HG02885 (cell line): ENCODE measurements at regions not wholly inside any gene's neighbourhood (a gene's known extent, or its start where the extent isn't known, plus 50 kb on each side); places are given as distances from the start of the nearest gene placed in this dataset.

Experiments used
- ATAC-seq: cut with Tn5 transposase; IDR thresholded peaks from one replicate; pipeline ENCODE4 v1.9.1; 2021; ENCODE audit warnings: mild to moderate bottlenecking; ENCODE audit not compliant: unreplicated experiment, poor library complexity

DNA sequence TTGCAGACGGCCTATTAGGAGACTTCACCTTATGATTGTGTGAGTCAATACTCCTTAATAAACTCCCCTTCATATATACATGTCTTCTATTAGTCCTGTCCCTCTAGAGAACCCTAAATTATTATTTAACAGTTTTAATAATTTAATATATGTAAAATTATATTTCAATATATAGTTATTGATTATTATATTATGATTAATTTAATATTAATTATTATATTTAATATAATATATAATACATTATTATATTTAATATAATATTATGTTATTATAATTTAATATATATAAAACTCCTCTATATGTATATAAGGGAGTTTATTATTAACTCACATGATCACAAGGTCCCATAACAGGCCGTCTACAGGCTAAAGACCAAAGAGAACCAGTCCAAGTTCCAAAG lies 533.2 kb downstream of the ARAP2 start:
- ATAC-seq = no peak

DNA sequence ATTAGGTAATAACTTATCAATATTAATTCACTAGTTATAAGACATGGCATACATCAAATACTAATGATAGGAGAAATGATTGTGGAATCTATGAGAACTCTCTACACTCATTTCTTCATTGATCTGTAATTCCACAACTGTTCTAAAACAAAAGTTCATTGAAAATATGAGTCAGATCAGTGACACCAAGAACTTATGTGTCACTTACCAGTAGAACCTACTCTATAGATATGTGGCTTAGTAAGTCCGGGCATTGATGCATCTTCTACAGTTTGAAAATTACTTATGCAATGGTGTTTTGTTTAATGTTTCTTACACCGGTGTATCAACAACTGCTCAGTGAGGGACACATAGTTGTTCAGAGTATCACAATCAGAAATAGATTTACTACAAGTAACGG lies 520.3 kb downstream of the ARAP2 start:
- no peak for ATAC-seq

DNA sequence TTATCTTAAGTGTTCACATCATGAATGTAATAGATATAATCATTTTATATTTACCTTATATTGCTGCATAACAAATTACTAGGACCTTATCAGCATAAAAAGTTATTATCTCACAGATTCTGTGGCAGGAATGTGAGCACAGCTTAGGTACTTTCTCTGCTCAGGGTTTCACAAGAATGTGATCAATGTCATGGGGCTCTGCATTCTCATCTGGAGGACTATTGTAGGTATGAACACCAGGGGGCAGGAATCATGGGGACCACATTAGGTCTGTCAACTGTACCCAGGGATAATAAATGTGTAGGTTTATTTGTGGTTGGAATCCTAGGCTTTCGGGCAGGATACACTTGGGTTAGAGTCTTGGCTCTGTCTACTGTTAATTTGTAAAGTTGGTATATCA lies 519.2 kb downstream of the ARAP2 start:
- peak; percentile 58 for ATAC-seq

DNA sequence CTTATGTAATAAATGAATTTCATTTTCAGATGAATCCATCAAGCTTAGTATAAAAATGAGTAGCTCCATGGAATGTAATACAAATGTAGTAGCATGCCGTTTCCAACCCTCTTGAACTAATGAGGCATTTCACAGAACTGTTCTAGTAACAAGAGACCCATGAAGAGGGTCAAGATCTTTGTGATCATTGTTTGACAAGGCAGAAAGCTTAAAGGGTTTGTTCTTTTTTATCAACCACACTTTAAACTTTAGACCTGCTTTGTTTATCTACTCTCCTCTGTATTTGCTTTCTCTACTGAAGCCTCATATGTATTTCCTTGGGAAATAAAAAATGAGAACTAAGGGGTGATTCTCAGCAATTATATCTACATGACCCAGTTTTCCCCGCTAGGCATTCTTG lies 513.9 kb downstream of the ARAP2 start:
- no peak for ATAC-seq

DNA sequence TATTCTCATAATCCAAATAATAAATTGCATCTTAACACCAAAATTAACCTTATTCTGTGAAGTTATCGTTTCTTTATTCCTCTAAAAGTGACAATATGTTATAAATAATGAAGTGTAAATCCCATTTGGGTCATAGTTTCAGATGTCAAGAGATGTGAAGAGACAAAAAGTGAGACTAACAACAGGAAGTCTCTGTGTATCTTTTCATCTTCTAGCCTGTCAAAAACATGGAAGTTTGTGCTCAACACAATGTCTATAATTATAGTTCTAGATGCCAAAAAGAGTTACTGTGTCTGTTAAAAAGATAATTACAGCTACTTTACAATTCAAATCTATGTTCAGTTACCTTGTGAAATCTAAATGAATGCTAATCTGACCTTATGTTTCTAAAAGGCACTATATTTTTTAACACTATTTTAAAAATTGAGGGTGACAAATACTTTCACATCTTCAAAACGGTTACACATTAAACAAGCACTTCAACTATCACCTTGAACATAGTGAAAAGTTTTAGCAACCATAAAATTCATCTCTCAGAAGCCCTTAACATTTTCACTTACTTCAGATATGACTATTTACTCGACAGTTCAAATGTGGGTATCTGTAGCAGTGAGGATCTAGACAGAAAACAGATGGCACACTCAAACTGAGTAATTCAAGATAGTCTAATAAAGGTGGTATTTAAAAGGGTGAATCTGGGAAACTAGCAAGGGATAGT lies 509.8 kb downstream of the ARAP2 start:
- ATAC-seq = no peak

DNA sequence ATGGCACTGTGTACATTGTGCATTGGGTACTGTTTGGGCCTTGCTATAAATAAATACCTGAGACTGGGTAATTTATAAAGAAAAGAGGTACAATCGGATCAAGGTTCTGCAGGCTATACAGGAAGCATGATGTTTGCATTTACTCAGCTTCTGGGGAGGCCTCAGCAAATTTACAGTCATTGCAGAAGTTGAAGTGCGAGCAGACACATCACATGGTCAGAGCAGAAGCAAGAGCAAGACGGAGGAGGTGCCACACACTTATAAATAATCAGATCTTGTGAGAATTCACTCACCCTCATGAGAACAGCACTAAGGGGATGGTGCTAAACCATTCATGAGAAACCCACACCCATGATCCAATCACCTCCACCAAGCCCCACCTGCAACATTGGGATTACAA lies 505.0 kb downstream of the ARAP2 start:
- ATAC-seq = peak; percentile 34

DNA sequence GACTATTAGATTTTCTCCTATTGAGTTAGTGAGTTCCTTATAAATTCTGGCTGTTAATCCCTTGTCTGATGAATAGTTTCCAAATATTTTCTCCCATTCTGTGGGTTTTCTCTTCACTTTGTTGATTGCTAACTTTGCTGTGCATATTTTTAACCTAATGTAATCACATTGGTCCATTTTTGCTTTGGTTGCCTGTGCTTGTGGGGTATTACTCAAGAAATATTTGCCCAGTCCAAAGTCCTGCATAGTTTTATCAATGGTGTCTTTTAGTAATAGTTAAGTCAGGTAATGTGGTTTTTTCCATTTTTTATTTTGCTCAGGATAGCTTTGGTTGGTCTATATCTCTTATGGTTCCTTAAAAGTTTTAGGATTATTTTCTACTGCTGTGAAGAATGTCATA lies 490.3 kb downstream of the ARAP2 start:
- ATAC-seq = no peak

DNA sequence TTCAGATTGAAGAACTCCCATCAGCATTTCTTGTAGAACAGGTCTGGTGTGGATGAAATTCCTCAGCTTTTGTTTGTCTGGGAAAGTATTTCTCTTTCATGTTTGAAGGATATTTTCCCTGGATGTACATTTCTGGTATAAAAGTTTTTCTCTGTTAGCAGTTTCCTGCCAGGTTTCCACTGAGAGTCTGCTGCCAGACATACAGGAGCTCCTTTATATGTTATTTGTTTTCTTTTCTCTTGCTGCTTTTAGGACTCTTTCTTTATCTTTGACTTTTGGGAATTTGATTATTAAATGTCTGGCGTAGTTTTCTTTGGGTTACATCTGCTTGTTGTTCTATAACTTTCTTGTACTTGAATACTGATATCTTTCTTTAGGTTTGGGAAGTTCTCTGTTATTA lies 486.5 kb downstream of the ARAP2 start:
- no peak for ATAC-seq

DNA sequence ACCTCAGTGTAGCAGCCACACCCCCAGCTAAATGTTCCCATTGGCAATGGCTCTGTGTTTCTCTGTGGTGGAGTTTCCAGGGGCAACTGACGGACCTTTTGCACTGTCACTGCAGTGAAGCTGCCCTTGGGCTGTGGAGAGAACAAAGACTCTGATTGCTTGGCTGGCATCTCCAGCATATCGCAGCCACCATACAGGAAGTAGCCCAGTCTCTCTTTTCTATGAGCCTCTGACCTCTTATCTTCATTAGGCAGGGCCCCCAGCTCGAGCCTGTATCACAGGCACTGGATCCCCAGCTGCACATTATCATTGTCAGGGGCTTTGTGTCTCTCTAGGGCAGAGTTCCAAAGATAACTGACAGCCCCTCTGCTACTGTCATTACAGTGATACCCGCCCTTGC lies 483.5 kb downstream of the ARAP2 start:
- ATAC-seq = no peak

DNA sequence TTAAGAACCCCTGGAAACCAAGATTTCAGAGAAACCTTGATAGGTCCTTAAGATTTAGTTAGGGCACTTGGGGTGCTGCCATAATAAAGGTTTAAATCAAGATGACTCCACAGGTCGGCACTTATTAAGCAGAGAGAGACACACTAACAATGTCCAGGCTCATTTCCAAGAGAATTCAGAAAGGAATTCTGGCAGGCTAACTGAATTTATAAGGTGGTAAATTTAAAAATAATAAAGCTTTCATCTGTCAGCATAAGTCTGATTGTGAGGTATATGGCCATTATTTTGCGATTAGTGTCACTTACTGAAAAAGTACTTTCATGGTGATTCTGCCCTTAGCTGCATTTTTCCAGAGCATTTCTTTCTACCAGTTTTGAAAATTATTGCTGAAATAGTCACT lies 472.7 kb downstream of the ARAP2 start:
- no peak for ATAC-seq

DNA sequence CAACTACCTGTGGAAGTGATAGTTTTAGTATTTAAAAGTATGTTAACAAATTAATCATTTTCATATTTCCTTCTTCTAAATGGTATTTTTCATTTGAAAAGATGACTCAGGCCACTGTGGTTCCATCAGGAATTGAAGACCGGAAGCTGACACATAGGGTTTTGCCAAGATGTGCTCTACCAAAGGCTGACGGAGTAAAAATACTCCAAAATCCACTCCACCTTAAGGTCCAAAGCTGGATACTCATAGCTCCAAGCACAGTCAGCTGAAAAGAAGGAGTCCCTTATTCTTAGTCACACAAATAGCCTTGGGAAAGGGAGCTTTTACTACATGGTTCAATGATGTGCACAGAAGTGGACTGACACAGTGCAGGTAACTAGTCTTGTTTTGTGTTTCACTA lies 472.0 kb downstream of the ARAP2 start:
- no peak for ATAC-seq

DNA sequence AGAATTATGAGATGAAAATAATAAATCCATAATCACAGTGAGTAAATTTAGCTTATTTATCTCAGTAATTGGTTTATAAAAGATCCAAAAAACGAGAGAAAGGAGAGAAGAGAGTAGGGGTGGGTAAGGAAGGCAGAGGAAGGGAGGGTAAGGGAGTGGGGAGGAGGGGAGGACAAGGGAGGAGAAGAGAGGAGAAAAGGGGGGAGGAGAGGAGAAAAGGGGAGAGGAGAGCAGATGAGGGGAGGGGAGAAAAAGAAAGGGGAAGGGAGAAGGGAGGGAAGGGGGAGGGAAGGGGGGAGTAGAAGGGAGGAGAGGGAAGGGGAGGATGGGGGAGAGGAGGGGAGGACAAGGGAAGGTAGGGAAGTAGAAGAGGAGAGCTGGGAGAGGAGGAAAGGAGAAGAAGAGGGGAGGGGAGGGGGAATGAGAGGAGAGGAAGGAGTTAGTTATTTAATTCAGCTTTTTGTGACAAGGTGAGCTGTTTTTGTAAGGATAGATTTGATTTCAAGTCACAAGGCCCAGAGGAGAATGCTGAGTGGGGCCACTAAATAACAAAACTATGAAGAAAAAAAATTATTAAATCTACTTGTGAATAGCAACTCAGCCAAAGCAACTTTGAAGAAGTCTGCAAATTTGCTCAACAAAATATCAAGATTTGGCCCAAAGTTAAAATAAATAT lies 454.3 kb downstream of the ARAP2 start:
- ATAC-seq = no peak

DNA sequence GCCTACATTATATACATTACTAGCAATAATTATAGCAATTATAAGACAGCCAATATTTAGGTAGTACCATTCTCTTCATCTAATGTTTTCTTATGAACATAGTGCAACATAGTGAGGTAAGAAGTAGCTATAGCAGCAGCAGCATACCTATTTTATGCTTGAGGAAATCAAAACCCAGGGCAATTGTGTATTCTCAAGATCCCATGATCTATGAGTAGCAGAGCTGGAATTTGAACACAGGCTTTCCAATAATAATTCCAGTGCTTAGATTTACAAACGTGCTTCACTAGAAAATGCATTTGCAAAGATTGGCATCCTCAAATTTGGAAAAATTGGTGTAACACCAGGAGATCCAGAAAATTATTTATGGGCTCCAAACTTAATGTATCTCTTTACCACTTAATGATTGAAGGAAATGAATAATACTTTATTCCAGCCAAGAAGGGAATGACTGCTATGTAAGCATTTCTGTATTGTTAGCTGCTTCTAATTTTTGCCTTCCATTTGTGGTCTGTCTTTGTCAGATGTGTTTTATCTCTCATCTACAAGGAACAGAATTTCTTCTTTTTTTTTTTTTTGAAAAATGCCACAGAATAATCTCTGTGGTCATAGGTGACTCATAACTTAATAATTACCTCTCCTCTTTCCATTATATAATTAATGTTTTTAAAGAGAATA lies 451.1 kb downstream of the ARAP2 start:
- ATAC-seq = no peak

DNA sequence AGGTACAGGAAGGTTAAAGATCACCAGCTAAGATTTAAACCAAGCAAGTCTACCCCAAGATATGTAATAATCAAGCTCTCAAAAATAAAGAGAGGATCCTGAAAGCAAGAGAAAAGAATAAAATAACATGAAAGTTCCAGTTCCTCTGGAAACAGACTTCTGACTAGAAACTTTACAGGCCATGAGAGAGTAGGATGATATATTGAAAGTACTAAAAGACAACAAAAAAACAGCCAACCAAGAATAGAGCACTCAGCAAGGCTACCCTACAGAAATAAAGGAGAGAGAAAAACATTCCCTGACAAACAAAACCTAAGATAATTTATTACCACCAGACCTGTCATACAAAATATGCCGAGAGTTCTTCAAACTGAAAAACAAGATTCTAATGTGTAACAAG lies 450.5 kb downstream of the ARAP2 start:
- ATAC-seq = no peak

DNA sequence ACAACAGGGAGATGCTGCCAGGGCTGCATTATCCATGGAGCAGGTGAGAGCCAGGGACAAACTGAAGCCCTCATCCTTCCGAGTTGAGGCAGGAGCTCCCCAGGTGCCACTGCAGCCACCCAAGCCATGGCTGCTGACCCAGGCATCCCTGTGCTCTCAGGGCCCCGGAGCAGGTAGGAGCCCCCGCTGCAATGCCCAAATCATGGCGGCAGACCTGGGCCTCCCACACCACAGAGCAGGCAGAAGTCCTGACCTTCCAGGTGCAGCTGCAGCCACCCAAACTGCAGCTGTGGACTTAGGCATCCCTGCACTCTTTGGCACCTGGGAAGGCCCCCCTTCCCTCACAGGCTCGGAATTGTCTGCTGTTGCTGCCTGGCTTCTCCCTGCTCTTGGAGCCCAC lies 443.6 kb downstream of the ARAP2 start:
- ATAC-seq = no peak

DNA sequence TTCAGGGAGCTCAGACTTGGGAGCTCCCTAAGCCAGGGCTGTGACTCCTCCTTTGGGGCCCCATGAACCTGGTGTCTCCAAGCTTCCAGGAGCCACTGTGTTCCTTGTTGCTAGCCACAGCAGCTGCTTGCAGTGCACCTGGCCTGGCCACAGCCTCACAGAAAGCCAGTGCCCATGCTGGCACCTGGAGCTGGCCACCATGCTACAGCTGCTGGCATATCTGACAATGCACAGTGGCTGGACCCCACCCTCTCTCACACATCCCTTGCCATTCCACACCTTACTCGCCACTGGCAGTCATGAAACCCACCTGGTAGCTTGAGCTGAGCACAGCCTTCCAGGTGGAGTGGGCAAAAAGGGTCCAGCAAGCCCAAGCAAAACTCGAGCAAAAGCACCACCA lies 441.7 kb downstream of the ARAP2 start:
- ATAC-seq = no peak

DNA sequence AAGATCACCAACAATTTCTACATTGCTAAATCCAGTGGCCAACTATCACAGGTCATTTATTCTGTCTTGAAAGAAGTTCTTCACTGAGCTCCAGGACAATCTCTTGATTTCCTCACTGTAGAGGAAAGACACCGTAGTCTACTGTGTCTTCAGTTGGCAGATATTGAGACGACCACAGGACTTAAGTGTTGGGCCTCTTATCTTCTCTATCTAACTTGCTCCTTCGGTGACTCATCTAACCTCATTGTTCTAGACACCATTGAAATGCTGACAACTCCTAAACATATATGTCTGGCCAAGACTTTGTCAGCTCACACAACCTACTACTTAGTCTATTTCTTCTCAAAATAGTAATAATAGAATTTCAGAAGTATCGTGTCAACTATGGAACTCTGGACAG lies 425.8 kb downstream of the ARAP2 start:
- no peak for ATAC-seq

DNA sequence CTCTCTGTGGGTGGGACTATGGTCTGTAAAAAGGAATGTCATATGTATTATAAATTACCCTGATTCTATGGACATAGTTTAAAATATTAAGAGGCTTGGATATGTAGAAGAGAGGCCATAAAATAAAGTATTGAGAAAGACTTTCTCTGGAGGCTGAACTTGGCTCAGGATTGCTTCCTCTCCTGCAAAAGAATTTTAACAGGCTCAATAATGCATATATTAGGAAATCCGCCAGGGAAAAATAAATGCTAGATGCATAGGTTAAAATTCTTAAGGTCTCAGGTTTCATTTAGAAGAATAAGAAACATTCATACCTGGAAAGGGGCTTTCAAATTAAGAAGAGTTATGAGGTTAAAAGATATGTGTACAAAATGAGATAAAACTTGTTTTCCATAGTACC lies 424.3 kb downstream of the ARAP2 start:
- no peak for ATAC-seq

DNA sequence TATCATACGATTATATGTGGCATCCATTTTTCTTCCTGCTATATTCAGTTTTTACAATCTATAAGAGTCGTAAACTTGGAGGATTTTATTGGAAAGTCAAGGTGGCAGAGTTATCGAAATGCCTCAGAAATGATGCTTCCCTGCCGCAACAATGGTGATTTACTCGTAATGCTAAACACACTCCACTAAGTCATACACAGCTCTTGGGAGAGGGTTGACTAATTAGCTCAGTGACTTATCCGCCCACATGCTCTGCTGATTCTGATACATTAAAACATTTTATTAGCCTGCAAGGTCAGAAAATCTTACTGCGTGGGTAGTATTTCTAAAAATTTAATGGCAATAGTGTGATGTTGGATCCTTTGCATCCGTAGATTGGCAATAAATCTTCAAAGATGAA lies 420.1 kb downstream of the ARAP2 start:
- ATAC-seq = no peak

DNA sequence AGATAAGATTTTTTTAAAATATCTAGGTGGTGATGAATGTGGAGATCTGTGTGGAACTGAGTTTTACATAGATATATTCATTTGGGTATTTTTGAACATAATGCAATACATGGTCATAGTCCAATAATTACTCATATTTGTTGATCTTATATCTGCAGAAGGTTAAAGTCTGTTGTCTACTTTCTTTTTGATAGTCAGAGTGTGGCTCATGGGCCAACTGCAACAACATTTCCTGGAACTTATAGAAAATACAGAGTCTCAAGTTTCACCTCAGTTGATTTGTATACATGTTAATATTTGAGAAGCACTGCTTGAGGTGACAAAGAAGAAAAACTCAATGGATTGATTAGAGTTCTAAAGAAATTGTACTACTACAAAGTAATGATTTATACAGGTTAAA lies 408.4 kb downstream of the ARAP2 start:
- no peak for ATAC-seq

DNA sequence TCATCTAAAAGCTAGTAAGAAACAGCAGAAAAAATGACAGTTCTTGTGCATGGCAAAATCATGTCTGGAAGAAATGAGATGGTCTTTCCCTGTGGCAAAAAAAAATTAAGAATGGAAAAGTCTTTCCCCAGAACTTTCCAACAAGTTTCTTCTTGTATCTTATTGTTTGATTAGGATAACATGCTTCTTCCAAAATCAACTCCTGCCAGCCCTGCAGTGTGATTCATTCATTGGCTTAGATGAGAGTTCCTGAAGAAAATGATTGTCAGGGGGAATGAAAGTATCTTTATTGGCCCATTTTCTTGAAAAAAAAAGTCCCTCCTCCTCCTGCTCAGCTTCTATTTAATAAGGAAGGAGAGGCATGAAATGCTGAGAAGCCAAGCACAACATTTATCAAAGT lies 407.7 kb downstream of the ARAP2 start:
- no peak for ATAC-seq

DNA sequence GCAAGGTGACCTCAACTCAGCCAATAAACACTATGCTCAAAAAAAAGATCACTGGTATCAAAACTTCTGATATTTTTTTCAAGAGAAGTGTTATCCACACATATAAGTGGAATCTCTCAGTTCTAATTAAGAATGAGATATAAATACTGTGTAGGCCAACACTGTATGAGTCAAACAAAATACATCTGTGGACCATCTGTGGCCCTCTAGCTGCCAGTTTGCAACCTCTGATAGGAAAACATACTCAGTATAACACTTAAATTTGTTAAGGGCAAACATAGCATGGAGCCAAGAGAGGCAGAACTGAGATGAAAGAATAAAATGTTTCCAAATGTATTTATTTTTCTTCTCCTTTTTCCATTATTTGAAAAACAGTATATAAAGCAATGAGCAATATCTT lies 377.3 kb downstream of the ARAP2 start:
- ATAC-seq = no peak
